Glomerular visceral epithelial cell (primary cell): ENCODE measurements at regions not wholly inside any gene's neighbourhood (a gene's known extent, or its start where the extent isn't known, plus 50 kb on each side); places are given as distances from the start of the nearest gene placed in this dataset.

Experiments used
- DNase-seq: peaks from one replicate; pipeline ENCODE4 v3.0.0-alpha.2; 2016; ENCODE audit errors: extremely low spot score

- no peak for DNase-seq
Observed at GRCh38 chr2:226620176-226620575, 179.4 kb downstream of the IRS1 start.

GRCh38 chr2:226619707-226620106 is 179.9 kb downstream of the IRS1 start:
- DNase-seq, result no peak

GRCh38 chr2:226618875-226619605 is 180.6 kb downstream of the IRS1 start:
- no peak for DNase-seq

DNA sequence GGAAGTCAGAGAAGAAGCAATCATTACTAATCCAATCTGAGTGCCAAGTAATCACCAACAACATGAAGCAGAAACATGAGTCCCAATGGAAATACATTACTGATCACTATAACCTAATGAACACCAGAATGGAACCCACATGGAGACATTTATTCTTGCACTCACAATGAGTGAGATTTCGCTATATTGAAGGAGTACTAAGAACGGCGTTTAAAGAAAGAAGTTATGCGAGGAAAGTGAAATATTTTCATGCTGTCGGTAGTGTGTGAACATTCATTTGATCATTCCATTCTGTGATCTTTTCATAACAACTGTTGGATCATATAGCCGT is 181.1 kb downstream of the IRS1 start:
- no peak for DNase-seq

GRCh38 chr2:226615891-226616290 is 183.7 kb downstream of the IRS1 start:
- no peak for DNase-seq

DNA sequence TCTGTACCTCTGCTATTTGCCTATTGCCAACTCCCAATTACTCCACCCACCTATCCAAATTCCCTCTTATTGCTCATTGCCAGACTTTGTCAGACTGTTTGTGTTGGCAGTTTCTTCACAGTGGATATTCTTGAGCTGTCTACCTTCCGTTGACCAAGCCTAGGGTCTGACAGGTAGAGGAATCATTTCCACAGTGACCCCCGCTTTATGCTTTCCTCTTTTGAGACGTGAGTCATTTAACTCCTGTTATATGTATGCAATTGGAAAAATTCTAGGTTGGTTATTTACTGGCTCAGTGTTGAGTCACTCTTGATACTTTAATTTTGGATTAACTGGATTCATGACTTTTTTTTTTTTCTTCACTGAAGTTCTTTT is 187.7 kb downstream of the IRS1 start:
- DNase-seq, result peak; percentile 35

GRCh38 chr2:226611196-226611943 is 188.2 kb downstream of the IRS1 start:
- no peak for DNase-seq

DNA sequence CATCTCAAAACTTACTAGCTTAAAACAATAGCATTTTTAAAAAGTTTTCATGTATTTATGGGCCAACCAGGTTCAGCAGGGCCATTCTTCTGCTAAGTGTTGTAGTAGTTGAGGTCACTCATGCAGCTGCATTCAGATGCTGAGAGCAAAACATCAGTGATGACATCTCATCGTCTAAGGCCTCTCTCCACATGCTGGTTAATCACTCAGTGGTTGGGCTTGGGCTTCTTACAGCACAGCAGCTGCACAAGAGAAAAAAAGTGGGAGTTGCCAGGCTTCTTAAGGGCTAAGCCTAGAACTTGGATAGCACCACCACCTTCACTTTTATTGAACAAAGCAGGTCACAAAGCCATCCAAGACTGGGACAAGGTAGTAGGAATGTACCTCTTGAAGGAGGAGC is 190.3 kb downstream of the IRS1 start:
- peak; percentile 44 for DNase-seq

- DNase-seq, result no peak
Observed at GRCh38 chr2:226608451-226608850, 191.2 kb downstream of the IRS1 start.

DNA sequence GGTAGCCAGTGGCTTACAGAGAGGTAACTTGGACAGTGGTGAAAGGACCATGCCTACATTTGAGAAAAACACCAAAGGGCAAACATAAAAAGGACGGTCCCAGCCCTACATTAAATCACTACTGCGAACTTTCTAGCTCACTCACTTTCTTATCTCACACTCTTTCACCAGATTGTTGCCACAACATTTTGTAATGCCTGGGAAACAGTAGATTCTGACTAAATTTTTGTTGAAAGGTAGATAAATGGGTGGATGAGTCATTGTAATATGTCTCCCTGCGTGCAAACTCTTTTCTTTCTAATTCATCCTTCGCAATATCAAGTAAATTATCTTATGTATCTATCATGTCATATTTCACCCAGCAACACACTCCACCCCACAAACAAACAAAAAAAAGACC is 192.2 kb downstream of the IRS1 start:
- no peak for DNase-seq

GRCh38 chr2:226605642-226606041 is 194.0 kb downstream of the IRS1 start:
- no peak for DNase-seq

GRCh38 chr2:226603606-226604005 is 196.0 kb downstream of the IRS1 start:
- DNase-seq, result no peak

- DNase-seq, result no peak
Observed at GRCh38 chr2:226601881-226602662, 197.5 kb downstream of the IRS1 start.

GRCh38 chr2:226600802-226601201 is 198.8 kb downstream of the IRS1 start:
- DNase-seq, result no peak

- no peak for DNase-seq
Observed at GRCh38 chr2:226600184-226600583, 199.4 kb downstream of the IRS1 start.

DNA sequence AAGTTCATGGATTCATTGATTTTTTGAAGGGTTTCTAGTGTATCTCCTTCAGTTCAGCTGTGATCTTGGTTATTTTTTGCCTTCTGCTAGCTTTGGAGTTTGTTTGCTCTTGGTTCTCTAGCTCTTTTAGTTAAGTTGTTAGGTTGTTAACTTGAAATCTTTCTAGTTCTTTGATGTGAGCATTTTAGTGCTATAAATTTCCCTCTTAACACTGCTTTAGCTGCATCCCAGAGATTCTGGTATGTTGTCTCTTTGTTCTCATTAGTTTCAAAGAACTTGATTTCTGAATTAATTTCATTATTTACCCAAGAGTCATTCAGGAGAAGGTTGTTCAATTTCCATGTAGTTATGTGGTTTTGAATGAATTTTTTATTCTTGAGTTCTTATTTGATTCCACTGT is 210.6 kb downstream of the IRS1 start:
- no peak for DNase-seq

- DNase-seq, result no peak
Observed at GRCh38 chr2:226585130-226585561, 214.5 kb downstream of the IRS1 start.

GRCh38 chr2:226584518-226585055 is 215.0 kb downstream of the IRS1 start:
- no peak for DNase-seq

DNA sequence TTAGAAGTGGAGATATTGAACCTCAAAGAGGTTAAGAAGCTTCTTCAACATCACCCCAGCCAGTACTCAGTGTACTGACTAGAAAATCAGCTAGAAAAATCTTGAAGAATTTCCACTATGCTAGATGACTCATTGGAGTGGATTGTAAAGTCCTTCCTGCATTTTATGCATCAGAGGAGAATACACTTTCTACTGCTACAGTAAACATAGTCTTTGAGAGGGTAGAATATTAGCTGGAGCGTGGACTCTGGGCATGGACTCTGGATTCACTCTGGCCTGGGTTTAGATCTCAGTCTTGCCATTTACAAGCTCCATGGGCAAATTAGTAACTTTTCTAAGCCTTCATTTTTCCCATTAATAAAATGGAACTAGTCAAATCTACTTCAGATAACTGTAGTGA is 215.9 kb downstream of the IRS1 start:
- DNase-seq, result peak; percentile 79

GRCh38 chr2:226581661-226582060 is 218.0 kb downstream of the IRS1 start:
- DNase-seq, result no peak

DNA sequence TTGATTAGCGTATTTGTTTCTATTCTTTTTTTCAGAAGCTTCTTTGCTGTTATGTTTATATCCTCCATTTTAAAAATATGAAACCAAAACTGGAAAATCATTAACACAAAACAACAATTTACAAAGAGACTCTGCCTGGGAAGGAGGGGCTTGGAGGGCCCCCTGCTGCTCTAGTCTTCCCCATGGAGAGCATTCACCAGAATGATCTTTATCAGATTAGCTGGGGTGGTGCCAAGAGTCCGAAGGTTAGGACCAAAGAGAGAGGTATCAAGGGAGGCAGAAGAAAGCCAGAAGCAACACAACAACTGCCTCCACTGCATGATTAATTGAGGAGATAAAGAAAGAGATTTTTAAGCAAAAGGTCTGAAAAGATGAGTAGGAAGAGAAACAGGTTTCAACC is 218.6 kb downstream of the IRS1 start:
- no peak for DNase-seq

DNA sequence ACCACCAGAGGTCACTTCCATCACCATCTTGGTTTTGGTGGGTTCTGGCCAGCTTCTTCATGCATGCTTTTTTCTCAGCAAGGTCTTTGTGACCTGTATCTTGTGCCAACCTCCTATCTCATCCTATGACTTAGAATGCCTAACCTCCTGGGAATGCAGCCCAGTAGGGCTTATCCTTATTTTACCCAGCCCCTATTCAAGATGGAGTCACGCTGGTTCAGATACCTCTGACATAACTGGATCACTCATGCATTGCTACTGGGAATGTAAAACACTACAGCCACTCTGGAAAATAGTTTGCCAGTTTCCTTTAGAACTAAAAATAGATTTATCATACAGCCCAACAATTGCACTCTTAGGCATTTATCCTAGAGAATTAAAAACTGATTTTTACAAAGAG is 219.2 kb downstream of the IRS1 start:
- DNase-seq, result peak; percentile 18

DNA sequence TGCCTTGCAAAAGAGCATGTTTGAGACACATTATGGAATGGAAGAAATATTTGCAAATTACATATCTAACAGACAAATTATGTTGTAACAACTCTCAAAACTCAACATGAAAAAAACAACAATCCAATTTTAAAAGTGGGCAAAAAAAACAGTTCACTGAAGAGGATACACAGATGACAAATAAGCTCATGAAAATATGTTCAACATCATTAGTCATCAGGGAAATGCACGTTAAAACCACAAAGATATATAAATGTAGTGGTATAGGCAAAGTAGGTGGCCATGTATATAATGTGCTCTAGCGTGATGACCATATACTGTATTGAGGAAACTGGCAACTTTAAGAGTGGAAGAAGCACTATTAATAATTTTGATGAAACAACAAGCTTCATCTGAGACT is 220.1 kb downstream of the IRS1 start:
- no peak for DNase-seq
